Prostate gland (tissue), 2 donors: ENCODE measurements at regions not wholly inside any gene's neighbourhood (a gene's known extent, or its start where the extent isn't known, plus 50 kb on each side); places are given as distances from the start of the nearest gene placed in this dataset.

Experiments used
- DNase-seq: peaks from one replicate; pipeline ENCODE4 v3.0.0-alpha.2; 2019; ENCODE audit warnings: low spot score
- H3K27ac ChIP-seq, 2 donors: fragments of 200-600 bp; sonication (generic); 2 replicates each; pipeline ENCODE4 v1.5.1; 2017 to 2019
- H3K27me3 ChIP-seq: fragments of 200-600 bp; sonication (generic); replicated peaks from 2 replicates; pipeline ENCODE4 v1.5.1; 2019; ENCODE audit not compliant: insufficient read depth
- H3K36me3 ChIP-seq, 2 donors: fragments of 200-600 bp; sonication (generic); 1 replicate in 1 of 2; 2 replicates in 1 of 2; pipeline versions ENCODE4 v1.5.1 to v1.8.1; 2017 to 2019
- H3K4me1 ChIP-seq: fragments of 200-600 bp; sonication (generic); replicated peaks from 2 replicates; pipeline ENCODE4 v1.5.1; 2019
- H3K4me3 ChIP-seq, 2 donors: fragments of 200-600 bp; sonication (generic); 2 replicates each; pipeline ENCODE4 v1.5.1; 2017 to 2019
- H3K9me3 ChIP-seq: fragments of 200-600 bp; sonication (generic); 2 replicates; pipeline ENCODE4 v1.5.1; 2017
- POLR2A ChIP-seq: fragments of 450-650 bp; IDR thresholded peaks from one replicate; pipeline ENCODE4 v1.6.1; 2016; ENCODE audit warnings: antibody characterized with exemption, mild to moderate bottlenecking
- POLR2AphosphoS5 ChIP-seq: sonication (generic); formaldehyde crosslinking; IDR thresholded peaks from one replicate; pipeline ENCODE4 v1.6.1; 2017; ENCODE audit warnings: antibody characterized with exemption
- WGBS: methylation state at CpG from one replicate; pipeline ENCODE4 v1.1.5; 2018; 5-methylcytosine and 5-hydroxymethylcytosine counted together
- intact Hi-C: fragments of 100-400 bp; cut with DNase I; formaldehyde crosslinking; loops from one replicate; pipeline ENCODE4 v1.14.2; 2022
- TF ChIP-seq, protein P1 (sequence below), 4 experiments: fragments of 200-600 bp in 2 of 4; fragments of 450-650 bp in 2 of 4; sonication (generic) in 2 of 4; IDR thresholded peaks; 1 replicate in 3 of 4; 2 replicates in 1 of 4; pipeline ENCODE4 v1.5.1; 2016 to 2019; ENCODE audit warnings: antibody characterized with exemption in 4 of 4, mild to moderate bottlenecking in 2 of 4, moderate library complexity in 2 of 4

DNA sequence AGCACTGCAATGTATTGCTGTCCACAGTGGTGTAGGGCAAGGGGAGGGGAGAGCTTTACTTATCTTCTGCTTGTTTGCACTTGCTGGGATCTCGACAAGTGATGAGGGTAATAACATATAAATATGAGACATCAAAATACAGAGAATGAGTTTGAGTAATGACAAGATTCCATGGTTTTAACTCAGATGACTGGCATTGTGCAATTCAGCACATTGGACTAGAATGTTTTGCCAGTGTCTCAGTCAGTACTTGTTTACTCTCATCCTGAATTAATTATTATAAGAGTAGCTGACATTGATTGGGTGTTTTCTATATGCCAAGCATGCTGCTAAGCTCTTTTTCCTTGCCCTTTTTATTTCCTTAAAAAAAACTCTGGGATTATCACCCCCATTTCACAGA, 306.7 kb upstream of the MMADHC start:
- intact Hi-C loops: no loop called here
- WGBS: 59% methylated on average over 1 of the region's 1 CpG
- no peaks in the 10 kb centered on the region for H3K9me3 ChIP-seq
- H3K27me3 ChIP-seq: no peaks in the 10 kb centered on the region
- no peaks in the 10 kb centered on the region for H3K4me1 ChIP-seq
- H3K36me3 ChIP-seq: no peaks in the 10 kb centered on the region
- H3K4me3 ChIP-seq: no peak overlapping the region
- TF ChIP-seq POLR2A (no peak), POLR2AphosphoS5 (no peak)
- TF ChIP-seq, protein P1, sequence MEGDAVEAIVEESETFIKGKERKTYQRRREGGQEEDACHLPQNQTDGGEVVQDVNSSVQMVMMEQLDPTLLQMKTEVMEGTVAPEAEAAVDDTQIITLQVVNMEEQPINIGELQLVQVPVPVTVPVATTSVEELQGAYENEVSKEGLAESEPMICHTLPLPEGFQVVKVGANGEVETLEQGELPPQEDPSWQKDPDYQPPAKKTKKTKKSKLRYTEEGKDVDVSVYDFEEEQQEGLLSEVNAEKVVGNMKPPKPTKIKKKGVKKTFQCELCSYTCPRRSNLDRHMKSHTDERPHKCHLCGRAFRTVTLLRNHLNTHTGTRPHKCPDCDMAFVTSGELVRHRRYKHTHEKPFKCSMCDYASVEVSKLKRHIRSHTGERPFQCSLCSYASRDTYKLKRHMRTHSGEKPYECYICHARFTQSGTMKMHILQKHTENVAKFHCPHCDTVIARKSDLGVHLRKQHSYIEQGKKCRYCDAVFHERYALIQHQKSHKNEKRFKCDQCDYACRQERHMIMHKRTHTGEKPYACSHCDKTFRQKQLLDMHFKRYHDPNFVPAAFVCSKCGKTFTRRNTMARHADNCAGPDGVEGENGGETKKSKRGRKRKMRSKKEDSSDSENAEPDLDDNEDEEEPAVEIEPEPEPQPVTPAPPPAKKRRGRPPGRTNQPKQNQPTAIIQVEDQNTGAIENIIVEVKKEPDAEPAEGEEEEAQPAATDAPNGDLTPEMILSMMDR (IDR thresholded peaks at IDR 0.05): no peak
- no peak overlapping the region for H3K27ac ChIP-seq
- no peak for DNase-seq

DNA sequence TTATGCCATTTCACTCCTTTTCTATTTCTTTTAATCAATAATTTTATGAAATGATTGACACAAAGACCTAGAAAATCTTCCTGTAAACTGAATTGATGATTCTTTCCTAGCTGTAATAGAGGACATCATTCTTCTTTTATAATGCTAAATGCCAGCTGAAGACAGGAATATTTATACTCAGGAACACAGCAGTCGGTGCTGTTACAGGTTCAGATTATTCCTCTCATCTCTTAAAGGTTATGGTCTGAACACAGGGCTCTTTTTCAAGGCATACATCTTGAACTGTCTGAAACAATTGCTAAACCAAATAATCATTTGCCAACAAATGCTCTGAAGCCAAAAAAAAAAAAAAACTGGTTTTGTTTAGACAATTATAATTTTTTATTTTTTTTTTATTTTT, 305.0 kb upstream of the MMADHC start:
- Histone ChIP-seq H3K36me3 (no peaks in the 10 kb centered on the region), H3K4me1 (no peaks in the 10 kb centered on the region), H3K4me3 (no peak overlapping the region), H3K27me3 (no peaks in the 10 kb centered on the region), H3K9me3 (no peaks in the 10 kb centered on the region), H3K27ac (no peak overlapping the region)
- intact Hi-C loops: no loop called here
- no peak for DNase-seq
- no peak for TF ChIP-seq POLR2AphosphoS5
- TF ChIP-seq, protein P1 (IDR thresholded peaks at IDR 0.05): no peak
- TF ChIP-seq POLR2A: no peak
- 39% methylated on average over 1 of the region's 1 CpG for WGBS

DNA sequence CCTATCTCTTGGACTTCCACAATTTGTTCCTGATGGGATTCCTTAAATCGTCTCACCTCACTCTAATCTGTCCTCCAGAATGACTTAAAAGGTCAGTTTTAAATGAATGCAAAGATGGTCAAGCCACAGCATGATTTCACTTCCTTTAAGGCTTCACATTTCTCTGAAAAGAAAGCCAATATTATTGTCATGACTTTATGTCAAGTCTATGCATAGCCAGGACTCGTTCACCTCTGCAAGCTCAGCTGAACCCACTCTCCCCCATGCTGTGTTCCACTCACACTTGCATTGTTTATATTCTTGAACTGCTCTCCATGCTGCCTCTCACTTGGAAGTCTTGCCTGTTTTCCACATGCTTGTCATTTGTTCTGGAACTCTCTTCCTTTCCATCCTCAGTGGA, 298.4 kb upstream of the MMADHC start:
- intact Hi-C loops: no loop called here

DNA sequence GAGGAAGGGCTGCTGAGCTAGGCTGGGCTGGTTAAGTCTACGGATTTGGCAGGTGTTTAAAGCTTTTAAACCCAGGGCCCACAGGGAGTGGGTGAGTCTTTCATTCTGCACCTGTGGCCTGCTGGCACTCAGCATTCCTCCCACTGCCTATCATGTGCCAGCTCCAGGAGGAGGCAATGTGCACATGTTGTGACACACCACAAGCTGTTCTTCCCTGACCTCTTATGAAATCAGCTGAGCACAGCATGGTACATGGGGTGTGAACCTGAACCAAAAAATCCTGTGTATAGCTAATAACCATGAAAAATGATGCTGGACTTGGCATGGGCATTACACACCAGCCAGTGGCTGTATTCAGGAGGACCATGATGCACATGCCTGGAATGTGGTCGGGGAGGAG, 297.9 kb upstream of the MMADHC start:
- H3K36me3 ChIP-seq: no peaks in the 10 kb centered on the region
- no peak overlapping the region for H3K4me3 ChIP-seq
- no peak overlapping the region for H3K27ac ChIP-seq
- intact Hi-C loops: no loop called here
- no peaks in the 10 kb centered on the region for H3K9me3 ChIP-seq
- H3K27me3 ChIP-seq: no peaks in the 10 kb centered on the region
- H3K4me1 ChIP-seq: no peaks in the 10 kb centered on the region
- no peak for DNase-seq
- no peak for TF ChIP-seq POLR2AphosphoS5
- TF ChIP-seq, protein P1 (IDR thresholded peaks at IDR 0.05): no peak
- TF ChIP-seq POLR2A: no peak
- whole genome bisulfite sequencing: 70% methylated on average over 2 of the region's 2 CpGs

More for the DNA sequence above, 298.4 kb upstream of the MMADHC start:
- no peak overlapping the region for H3K4me3 ChIP-seq
- no peaks in the 10 kb centered on the region for H3K36me3 ChIP-seq
- TF ChIP-seq POLR2AphosphoS5: no peak
- TF ChIP-seq, protein P1 (IDR thresholded peaks at IDR 0.05): no peak
- TF ChIP-seq POLR2A: no peak
- H3K9me3 ChIP-seq: no peaks in the 10 kb centered on the region
- no peak overlapping the region for H3K27ac ChIP-seq
- no peaks in the 10 kb centered on the region for H3K4me1 ChIP-seq
- no peak for DNase-seq
- no peaks in the 10 kb centered on the region for H3K27me3 ChIP-seq
- WGBS: 54% methylated on average over 2 of the region's 2 CpGs

DNA sequence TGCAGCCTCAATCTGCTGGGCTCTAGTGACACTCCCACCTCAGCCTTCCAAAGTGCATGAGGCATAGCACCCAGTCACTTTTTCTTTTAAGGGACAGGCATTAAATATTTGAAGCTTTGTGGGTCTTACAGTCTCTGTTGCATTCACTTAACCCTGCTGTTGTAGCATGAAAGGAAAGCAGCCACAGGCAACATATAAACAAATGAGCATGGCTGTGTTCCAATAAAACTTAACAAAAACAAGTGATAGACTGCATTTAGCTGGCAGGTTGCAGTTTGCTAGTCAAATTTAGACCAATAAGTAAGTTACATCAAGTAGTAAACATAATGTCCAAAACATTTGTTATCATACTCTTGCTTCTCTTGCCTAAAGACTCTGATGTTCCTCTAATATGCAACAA, 297.3 kb upstream of the MMADHC start:
- TF ChIP-seq, protein P1 (IDR thresholded peaks at IDR 0.05): no peak
- TF ChIP-seq POLR2A (no peak), POLR2AphosphoS5 (no peak)
- intact Hi-C loops: no loop called here
- no peak for DNase-seq

More for the DNA sequence above, 297.3 kb upstream of the MMADHC start:
- Histone ChIP-seq H3K27me3 (no peaks in the 10 kb centered on the region), H3K36me3 (no peaks in the 10 kb centered on the region), H3K9me3 (no peaks in the 10 kb centered on the region), H3K4me1 (no peaks in the 10 kb centered on the region), H3K27ac (no peak overlapping the region), H3K4me3 (no peak overlapping the region)
